GM21737 (cell line): ENCODE measurements at regions not wholly inside any gene's neighbourhood (a gene's known extent, or its start where the extent isn't known, plus 50 kb on each side); places are given as distances from the start of the nearest gene placed in this dataset.
"Not testable (repeated sequence)": the region's sequence is repeated elsewhere in the genome, so short reads cannot be mapped to it uniquely, and the experiment has no call there.

Source experiments
- ATAC-seq: cut with Tn5 transposase; IDR thresholded peaks from one replicate; pipeline ENCODE4 v1.9.1; 2021; ENCODE audit warnings: mild to moderate bottlenecking, moderate library complexity; ENCODE audit not compliant: unreplicated experiment

DNA sequence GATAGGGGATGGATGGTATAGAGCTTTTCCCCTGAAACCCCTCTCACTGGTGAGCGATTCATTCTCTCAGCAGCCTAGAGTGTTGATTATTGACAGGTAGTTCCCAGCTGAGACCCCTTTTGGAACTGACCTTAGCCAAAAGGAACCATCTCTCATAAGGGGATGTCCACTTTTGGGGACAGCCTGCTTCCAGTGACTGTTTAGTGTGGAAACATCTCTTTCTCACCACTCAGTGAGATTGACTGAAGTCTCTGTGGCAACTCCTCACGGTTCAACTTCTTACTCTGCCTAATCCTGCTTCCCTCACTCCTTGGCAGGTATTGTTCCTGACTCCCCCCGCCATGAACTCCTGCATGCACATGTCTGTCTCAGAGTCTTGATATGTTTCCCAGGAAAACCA lies 529.2 kb upstream of the ATP2B1 start:
- ATAC-seq, result no peak

GRCh38 chr12:90235642-90236041 lies 527.0 kb upstream of the ATP2B1 start:
- no peak for ATAC-seq

- no peak for ATAC-seq
Observed at GRCh38 chr12:90234472-90234871, 525.8 kb upstream of the ATP2B1 start.

GRCh38 chr12:90233168-90234100 lies 524.8 kb upstream of the ATP2B1 start:
- ATAC-seq, result no peak

- ATAC-seq, result no peak
Observed at GRCh38 chr12:90229407-90230170, 521.0 kb upstream of the ATP2B1 start.

- no peak for ATAC-seq
Observed at GRCh38 chr12:90226211-90226610, 517.6 kb upstream of the ATP2B1 start.

DNA sequence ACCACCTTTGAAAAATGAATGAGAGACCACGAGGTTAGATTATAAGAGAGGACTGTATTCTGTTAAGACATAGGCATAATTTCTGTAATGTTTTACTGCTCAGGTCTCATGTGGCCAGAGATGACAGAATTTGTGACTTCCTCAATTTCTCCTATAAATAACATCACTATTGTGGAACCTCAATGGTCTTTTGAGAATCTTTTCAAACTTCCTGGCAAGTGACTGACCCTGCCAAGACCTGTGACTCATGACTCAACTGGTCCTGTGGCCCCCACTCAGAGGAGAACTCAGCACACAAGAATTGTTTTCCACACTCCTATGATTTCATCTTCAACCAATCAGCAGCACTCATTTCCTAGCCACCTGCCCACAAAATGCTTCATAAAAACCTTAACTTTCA lies 508.2 kb upstream of the ATP2B1 start:
- ATAC-seq, result no peak

GRCh38 chr12:90216020-90216552 lies 507.4 kb upstream of the ATP2B1 start:
- ATAC-seq, result no peak

GRCh38 chr12:90211017-90211416 lies 502.4 kb upstream of the ATP2B1 start:
- no peak for ATAC-seq

GRCh38 chr12:90209029-90209428 lies 500.4 kb upstream of the ATP2B1 start:
- no peak for ATAC-seq

GRCh38 chr12:90208379-90208778 lies 499.7 kb upstream of the ATP2B1 start:
- not testable (repeated sequence) for ATAC-seq

- ATAC-seq, result no peak
Observed at GRCh38 chr12:90207799-90208198, 499.2 kb upstream of the ATP2B1 start.

- ATAC-seq, result no peak
Observed at GRCh38 chr12:90205165-90205564, 496.5 kb upstream of the ATP2B1 start.

DNA sequence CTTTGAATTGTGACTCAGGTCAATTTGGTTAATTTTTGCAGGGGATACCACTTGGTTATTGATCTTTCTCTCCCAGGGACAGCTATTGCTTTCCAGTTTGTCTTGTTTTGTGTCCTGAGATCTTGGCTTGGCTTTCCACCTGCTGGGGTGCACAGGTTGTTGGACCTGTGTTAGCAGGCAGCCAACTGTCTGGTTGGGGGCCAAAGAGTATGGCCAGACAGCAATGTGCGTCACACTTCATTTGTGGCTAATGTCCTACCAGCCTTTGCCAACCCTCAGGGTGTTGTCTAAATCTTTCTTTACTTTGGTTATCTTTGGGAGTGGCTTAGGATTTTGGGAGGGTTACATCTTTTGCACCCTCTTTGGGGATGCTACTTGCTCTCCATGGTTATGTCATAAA lies 494.9 kb upstream of the ATP2B1 start:
- no peak for ATAC-seq

DNA sequence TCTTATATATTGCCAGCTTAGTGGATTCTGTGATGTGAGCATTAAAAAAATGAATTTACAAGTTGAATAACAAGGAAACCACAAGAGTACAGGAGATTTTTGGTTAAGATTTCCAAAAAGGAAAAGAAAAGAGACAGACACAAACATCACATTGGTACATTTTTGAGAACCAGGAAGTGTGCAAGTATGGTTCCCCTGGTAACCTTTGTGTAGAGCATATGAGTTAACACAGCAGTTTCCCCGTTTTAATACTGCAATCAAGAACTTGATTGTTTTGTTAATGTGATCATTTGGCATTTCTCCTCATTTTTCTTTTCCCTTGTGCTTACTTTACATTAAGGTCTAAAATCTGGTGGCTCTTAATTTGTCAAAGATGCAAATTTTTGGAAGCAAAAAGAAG lies 490.4 kb upstream of the ATP2B1 start:
- ATAC-seq, result no peak

DNA sequence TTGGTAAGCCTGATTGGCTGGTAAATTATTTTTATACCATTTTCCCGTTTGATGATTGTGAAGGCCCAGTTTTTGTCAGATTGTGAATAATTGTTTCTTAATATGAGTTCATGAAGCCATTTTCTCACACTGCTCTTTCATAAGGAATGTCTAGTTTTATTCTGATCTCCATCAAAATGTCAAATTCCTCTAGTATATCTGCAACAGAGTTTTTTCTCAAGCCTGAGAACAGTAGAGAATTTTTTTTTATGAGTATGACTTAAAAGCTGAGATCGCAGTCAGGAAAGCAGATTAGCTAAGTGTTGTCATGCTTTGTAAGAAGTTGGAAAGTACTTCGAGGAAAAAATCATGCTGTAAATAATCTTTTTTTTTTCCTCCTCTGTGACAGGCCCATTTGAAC lies 484.9 kb upstream of the ATP2B1 start:
- ATAC-seq, result no peak

GRCh38 chr12:90188857-90189256 lies 480.2 kb upstream of the ATP2B1 start:
- ATAC-seq, result no peak

DNA sequence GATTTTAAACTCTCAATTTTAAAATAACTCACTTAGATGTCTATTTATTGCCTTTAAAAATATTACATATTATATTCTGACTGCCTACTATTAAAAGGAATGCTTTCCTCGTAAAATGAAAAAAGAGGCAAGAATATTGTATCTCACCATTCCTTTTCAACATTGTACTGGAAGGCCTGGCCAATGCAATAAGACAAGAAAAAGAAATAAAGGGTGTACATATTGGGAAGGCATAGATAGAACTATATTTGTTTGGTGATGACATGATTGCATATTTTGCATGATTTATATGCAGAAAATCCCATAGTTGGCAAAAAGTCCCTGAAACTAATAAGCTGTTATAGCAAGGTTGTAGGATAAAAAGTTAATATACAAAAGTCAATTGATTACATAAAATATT lies 474.6 kb upstream of the ATP2B1 start:
- ATAC-seq, result no peak

DNA sequence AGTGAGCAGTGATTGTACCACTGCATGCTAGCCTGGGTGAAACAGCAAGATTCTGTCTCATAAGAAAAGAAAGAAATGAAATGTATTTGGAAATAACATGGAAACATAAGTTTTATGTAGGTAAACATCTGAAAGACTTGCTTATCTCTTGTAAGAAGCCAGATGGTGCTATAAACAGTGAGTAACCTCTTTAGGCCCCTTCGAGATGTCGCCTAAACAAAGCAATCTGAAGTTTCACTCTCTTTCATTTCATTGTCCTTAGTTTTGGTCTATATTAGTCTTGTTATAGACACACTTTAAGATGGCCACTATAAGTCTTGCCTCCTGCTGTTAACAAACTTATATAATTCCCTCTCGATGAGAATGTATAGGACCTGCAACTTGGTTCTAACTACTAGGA lies 472.6 kb upstream of the ATP2B1 start:
- ATAC-seq, result no peak

DNA sequence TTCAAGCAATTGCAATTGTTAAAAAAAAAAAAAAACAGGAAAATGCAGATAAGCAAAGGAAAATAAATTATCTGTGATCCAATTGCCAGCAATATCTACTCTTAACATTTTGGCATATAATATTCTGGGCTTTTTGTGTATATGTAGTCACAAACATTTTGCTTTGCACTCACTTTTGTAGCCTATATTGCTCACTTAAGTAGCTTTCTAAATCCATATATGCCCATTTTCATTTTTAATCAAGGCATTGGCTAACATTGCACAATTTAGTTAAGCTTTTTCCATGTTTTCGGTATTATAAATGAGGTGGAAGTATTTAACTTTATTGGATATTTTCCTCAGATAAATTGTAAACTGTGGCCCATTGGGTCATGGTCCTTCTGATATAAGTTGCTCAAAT lies 466.3 kb upstream of the ATP2B1 start:
- no peak for ATAC-seq

- ATAC-seq, result no peak
Observed at GRCh38 chr12:90174198-90174510, 465.5 kb upstream of the ATP2B1 start.
